Stimulated activated CD4-positive, alpha-beta T cell treated with anti-CD3 and anti-CD28 coated beads, TNF-alpha, amount 100 ng/mL, for 24 hours (primary cell): ENCODE measurements at regions not wholly inside any gene's neighbourhood (a gene's known extent, or its start where the extent isn't known, plus 50 kb on each side); places are given as distances from the start of the nearest gene placed in this dataset.

Source experiments
- DNase-seq, 3 experiments: peaks; one replicate each; pipeline ENCODE4 v3.0.0-alpha.2; 2020; ENCODE audit warnings: low read depth in 3 of 3

DNA sequence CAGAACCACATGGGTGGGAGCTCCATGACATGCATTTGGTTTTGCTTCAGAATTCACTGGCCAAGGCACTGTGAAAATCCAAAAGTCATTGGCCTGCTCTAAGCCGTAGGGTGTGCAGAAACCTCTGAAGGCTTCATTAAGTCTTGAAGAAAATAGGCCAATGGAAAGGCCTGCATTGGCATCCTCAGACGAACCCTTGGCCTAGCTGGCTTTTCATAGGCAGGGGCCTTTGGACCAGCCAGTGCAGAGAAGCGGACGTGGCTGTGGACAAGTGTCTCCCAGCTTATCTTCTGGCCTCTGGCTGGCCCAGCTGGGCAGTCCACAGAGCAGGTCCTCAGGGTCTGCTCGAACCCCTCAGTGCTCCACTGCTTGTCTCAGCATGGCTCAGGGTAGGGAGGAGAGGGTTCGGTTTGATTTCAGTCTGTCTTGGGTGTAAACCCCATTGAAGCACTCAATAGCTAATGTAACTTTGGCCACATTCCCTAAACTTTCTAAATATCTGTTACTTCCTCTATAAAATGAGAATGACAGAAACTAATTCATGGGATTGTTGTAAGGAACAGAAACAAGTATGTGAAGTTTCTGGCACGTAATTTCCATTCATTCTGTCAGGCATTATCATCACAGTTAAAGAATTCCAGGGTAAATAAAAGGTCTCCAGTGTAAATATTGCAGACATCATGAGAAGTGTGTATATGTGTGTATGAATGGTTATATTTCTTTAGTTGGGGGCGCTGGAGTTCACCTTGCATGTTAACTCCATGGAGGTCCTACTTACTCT is 125.5 kb downstream of the TFCP2L1 start:
- DNase-seq: no peak

DNA sequence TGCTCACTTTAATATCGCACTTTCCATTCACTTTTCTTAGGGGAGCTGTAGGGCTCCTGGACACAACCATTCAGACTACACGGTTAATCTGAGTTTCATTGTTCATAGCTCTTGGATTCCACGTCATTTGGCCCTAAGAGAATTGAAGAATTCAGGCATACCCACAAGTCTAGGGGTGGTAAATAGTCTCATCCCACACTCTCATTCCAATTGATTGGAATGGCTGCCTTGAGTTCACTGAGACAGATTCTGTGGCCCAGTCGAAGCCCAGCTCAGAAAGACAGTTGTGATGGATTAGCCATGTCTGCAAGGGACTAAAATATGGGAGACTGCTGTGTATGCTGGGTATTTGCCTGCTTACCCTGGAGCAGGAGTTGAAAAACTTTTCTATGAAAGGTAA is 124.6 kb downstream of the TFCP2L1 start:
- DNase-seq: no peak

GRCh38 chr2:121161272-121161671 is 123.7 kb downstream of the TFCP2L1 start:
- no peak for DNase-seq

DNA sequence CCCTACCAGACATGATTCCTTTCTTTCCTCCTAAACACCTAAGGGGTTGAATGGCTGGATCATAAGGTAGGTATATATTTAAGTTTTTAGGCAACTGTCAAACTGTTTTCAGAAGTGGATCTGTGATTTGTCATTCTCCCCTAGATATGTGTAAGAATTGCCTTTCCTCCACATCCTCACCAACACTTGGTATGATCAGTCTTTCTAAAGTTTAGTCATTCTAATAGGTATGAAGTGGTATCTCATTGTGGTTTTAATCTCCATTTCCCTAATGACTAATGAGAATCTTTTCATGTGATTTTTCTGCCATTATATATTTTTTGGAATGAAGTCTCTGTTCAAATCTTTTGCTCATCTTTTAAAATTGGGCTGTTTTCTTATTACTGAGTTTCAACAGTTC is 122.1 kb downstream of the TFCP2L1 start:
- no peak for DNase-seq

DNA sequence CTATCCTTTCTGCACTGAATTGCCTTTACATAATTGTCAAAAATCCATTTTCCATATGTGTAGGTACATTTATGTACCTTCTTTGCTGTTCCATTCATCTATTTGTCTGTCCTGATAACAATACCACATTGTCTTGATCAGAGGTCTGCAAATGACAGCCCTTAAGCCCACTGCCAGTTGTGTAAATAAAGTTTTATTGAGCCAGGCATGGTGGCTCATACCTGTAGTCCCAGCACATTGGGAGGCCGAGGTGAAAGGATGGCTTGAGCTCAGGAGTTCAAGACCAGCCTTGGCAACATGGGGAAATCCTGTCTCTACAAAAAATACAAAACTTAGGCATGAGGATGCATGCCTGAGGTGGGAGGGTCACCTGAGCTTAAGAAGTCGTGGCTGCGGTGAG is 121.0 kb downstream of the TFCP2L1 start:
- no peak for DNase-seq

DNA sequence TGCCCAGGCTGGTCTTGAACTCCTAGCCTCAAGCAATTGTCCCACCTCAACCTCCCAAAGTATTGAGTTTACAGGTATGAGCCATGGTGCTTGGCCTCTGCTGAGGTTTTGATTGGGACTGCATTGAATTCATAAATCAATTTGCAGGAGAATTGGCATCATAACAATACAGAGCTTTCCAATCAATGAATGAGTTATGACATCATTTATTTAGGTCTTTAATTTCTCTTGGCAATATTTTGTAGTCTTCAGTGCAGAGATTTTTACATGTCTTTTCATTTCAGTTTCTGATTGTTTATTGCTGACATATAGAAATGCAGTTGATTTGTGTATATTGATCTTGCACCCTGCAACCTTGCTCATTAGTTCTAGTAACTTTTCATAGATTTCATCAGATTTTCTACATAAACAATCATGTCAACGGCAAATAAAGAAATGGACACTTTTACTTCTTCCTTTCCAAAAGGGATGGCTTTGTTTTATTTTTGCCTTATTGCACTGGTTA is 119.9 kb downstream of the TFCP2L1 start:
- DNase-seq: no peak
